Right forelimb (tissue), 1 donor: ENCODE measurements at regions not wholly inside any gene's neighbourhood (a gene's known extent, or its start where the extent isn't known, plus 50 kb on each side); places are given as distances from the start of the nearest gene placed in this dataset.
A peak's percentile ranks its signal among the peaks of the same experiment; 100 is the strongest.
"Not testable (repeated sequence)": the region's sequence is repeated elsewhere in the genome, so short reads cannot be mapped to it uniquely, and the experiment has no call there.

Experiments used
- DNase-seq: peaks from one replicate; pipeline ENCODE4 v3.0.0-alpha.2; 2018

GRCh38 chr3:89533275-89533674 is 425.9 kb downstream of the EPHA3 start:
- DNase-seq = no peak

GRCh38 chr3:89554587-89554986 is 447.2 kb downstream of the EPHA3 start:
- not testable (repeated sequence) for DNase-seq

- no peak for DNase-seq
These were observed 451.3 kb downstream of the EPHA3 start for GRCh38 chr3:89558711-89559110.

- no peak for DNase-seq
These were observed 453.1 kb downstream of the EPHA3 start for GRCh38 chr3:89560568-89560967.

- no peak for DNase-seq
These were observed 455.0 kb downstream of the EPHA3 start for GRCh38 chr3:89562373-89562772.

GRCh38 chr3:89565098-89565497 is 457.7 kb downstream of the EPHA3 start:
- no peak for DNase-seq

- DNase-seq = no peak
These were observed 463.0 kb downstream of the EPHA3 start for GRCh38 chr3:89570465-89570864.

- DNase-seq = no peak
These were observed 463.9 kb downstream of the EPHA3 start for GRCh38 chr3:89571298-89571697.

GRCh38 chr3:89571707-89572106 is 464.3 kb downstream of the EPHA3 start:
- DNase-seq = peak; percentile 48

- DNase-seq = no peak
These were observed 464.8 kb downstream of the EPHA3 start for GRCh38 chr3:89572261-89572660.

GRCh38 chr3:89576417-89576816 is 469.0 kb downstream of the EPHA3 start:
- DNase-seq = no peak

- DNase-seq = no peak
These were observed 470.5 kb downstream of the EPHA3 start for GRCh38 chr3:89577637-89578530.

GRCh38 chr3:89580859-89581258 is 473.4 kb downstream of the EPHA3 start:
- DNase-seq = no peak

- DNase-seq = no peak
These were observed 477.0 kb downstream of the EPHA3 start for GRCh38 chr3:89584398-89584797.

GRCh38 chr3:89586256-89586655 is 478.8 kb downstream of the EPHA3 start:
- DNase-seq = no peak

- DNase-seq = no peak
These were observed 479.3 kb downstream of the EPHA3 start for GRCh38 chr3:89586676-89587075.

GRCh38 chr3:89606151-89606550 is 498.7 kb downstream of the EPHA3 start:
- no peak for DNase-seq

GRCh38 chr3:89612027-89612426 is 504.6 kb downstream of the EPHA3 start:
- no peak for DNase-seq

GRCh38 chr3:89613241-89613640 is 505.8 kb downstream of the EPHA3 start:
- no peak for DNase-seq

- no peak for DNase-seq
These were observed 510.3 kb downstream of the EPHA3 start for GRCh38 chr3:89617706-89618105.

- no peak for DNase-seq
These were observed 511.8 kb downstream of the EPHA3 start for GRCh38 chr3:89619263-89619662.

GRCh38 chr3:89622063-89622700 is 514.8 kb downstream of the EPHA3 start:
- DNase-seq = no peak

- no peak for DNase-seq
These were observed 517.1 kb downstream of the EPHA3 start for GRCh38 chr3:89624494-89624893.

GRCh38 chr3:89625945-89626344 is 518.5 kb downstream of the EPHA3 start:
- DNase-seq = no peak
